Stomach (tissue), 4 donors: ENCODE measurements at regions not wholly inside any gene's neighbourhood (a gene's known extent, or its start where the extent isn't known, plus 50 kb on each side); places are given as distances from the start of the nearest gene placed in this dataset.

Source experiments
- EP300 ChIP-seq: sonication (generic); formaldehyde crosslinking; IDR thresholded peaks from one replicate; pipeline ENCODE4 v1.6.1; 2017; ENCODE audit warnings: antibody characterized with exemption
- POLR2A ChIP-seq, 4 donors: fragments of 450-650 bp; IDR thresholded peaks; one replicate each; pipeline ENCODE4 v1.6.1; 2016; ENCODE audit warnings: antibody characterized with exemption in 4 of 4, control low read depth in 2 of 4, mild to moderate bottlenecking in 1 of 4, moderate library complexity in 1 of 4
- TF ChIP-seq, protein P1 (sequence below), 7 experiments: fragments of 450-650 bp in 4 of 7; fragments of 200-600 bp in 3 of 7; sonication (generic) in 3 of 7; IDR thresholded peaks; one replicate each; pipeline ENCODE4 v1.5.1; 2016 to 2019; ENCODE audit warnings: antibody characterized with exemption in 7 of 7, control low read depth in 2 of 7, mild to moderate bottlenecking in 1 of 7

DNA sequence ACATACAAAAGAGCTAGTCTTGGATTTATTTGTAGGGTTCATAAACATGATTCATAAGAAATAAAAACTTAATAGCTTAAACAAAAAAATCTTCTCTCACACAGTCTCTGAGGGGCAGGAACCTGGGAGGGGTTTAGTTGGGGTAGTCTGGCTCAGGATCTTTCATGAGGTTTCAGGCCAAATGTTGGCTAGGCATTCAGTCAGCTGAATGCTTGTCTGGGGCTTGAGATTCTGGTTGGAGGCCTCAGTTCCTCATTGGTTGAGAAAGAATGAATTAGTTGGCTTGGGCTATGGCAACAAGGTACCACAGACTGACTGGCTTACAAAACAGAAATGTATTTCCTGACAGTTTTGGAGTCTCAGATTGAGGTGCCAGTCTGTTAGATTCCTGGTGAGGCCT is 74.3 kb downstream of the ANKRD7 start:
- TF ChIP-seq POLR2A (IDR thresholded peaks at IDR 0.05) (no peak), EP300 (no peak)
- TF ChIP-seq, protein P1, sequence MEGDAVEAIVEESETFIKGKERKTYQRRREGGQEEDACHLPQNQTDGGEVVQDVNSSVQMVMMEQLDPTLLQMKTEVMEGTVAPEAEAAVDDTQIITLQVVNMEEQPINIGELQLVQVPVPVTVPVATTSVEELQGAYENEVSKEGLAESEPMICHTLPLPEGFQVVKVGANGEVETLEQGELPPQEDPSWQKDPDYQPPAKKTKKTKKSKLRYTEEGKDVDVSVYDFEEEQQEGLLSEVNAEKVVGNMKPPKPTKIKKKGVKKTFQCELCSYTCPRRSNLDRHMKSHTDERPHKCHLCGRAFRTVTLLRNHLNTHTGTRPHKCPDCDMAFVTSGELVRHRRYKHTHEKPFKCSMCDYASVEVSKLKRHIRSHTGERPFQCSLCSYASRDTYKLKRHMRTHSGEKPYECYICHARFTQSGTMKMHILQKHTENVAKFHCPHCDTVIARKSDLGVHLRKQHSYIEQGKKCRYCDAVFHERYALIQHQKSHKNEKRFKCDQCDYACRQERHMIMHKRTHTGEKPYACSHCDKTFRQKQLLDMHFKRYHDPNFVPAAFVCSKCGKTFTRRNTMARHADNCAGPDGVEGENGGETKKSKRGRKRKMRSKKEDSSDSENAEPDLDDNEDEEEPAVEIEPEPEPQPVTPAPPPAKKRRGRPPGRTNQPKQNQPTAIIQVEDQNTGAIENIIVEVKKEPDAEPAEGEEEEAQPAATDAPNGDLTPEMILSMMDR (IDR thresholded peaks at IDR 0.05), result no peak
